Mucosa of descending colon (tissue), 3 donors: ENCODE measurements at regions not wholly inside any gene's neighbourhood (a gene's known extent, or its start where the extent isn't known, plus 50 kb on each side); places are given as distances from the start of the nearest gene placed in this dataset.

ENCODE experiments used
- ATAC-seq: fragments of 200-7000 bp; cut with Tn5 transposase; one replicate; pipeline ENCODE4 v1.9.1; 2020; ENCODE audit warnings: mild to moderate bottlenecking, moderate library complexity
- DNase-seq, 3 donors: peaks; one replicate each; pipeline ENCODE4 v3.0.0-alpha.2; 2020
- H3K36me3 ChIP-seq: fragments of 200-600 bp; one replicate; pipeline ENCODE4 v1.8.0; 2021; ENCODE audit warnings: low read depth, mild to moderate bottlenecking
- H3K4me1 ChIP-seq: fragments of 200-600 bp; one replicate; pipeline ENCODE4 v1.8.0; 2021; ENCODE audit warnings: low read depth, mild to moderate bottlenecking
- H3K4me3 ChIP-seq: fragments of 200-600 bp; one replicate; pipeline ENCODE4 v1.8.0; 2021; ENCODE audit warnings: mild to moderate bottlenecking
- H3K9me3 ChIP-seq: fragments of 200-600 bp; one replicate; pipeline ENCODE4 v1.8.0; 2021; ENCODE audit warnings: mild to moderate bottlenecking
- intact Hi-C, 2 donors: fragments of 100-400 bp; cut with DNase I in 1 of 2; cut with micrococcal nuclease in 1 of 2; formaldehyde crosslinking; loops; one replicate each; pipeline versions ENCODE4 v1.11.0 to v1.11.1; 2022; cut with DNase I, micrococcal nuclease
- TF ChIP-seq, protein P1 (sequence below): fragments of 200-600 bp; IDR thresholded peaks from one replicate; pipeline ENCODE4 v1.8.0; 2022; ENCODE audit warnings: antibody characterized with exemption, mild to moderate bottlenecking
- donor health status: DM: no; HTN: no; CAD: no; lungs with moderate emphysema.
- donor health status: DM: no; HTN: no; CAD: no.
- donor health status: DM: no; HTN: yes; CAD: no.

DNA sequence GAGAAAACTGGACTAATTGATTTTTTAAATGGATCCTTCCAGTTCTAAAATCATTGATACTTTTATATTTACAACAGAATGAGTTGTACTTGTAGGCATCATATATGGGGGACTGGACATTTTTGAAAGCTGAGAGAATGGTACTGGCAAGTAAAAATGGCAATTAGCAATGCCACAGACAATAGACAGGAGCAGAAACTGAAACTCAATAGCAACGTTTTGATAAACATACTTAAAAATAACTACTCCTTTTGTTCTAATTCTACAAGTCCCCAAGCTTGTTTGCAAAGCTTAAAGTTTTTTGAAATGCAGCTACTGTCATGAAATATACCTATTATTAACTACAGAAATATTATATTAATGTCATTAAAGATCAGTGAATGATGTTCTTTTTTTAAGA lies 52.8 kb upstream of the FBXL7 start:
- TF ChIP-seq, protein P1, sequence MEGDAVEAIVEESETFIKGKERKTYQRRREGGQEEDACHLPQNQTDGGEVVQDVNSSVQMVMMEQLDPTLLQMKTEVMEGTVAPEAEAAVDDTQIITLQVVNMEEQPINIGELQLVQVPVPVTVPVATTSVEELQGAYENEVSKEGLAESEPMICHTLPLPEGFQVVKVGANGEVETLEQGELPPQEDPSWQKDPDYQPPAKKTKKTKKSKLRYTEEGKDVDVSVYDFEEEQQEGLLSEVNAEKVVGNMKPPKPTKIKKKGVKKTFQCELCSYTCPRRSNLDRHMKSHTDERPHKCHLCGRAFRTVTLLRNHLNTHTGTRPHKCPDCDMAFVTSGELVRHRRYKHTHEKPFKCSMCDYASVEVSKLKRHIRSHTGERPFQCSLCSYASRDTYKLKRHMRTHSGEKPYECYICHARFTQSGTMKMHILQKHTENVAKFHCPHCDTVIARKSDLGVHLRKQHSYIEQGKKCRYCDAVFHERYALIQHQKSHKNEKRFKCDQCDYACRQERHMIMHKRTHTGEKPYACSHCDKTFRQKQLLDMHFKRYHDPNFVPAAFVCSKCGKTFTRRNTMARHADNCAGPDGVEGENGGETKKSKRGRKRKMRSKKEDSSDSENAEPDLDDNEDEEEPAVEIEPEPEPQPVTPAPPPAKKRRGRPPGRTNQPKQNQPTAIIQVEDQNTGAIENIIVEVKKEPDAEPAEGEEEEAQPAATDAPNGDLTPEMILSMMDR: no peak
- DNase-seq (no peak), ATAC-seq (no peak)
- no peaks in the 10 kb centered on the region for H3K4me1 ChIP-seq
- H3K36me3 ChIP-seq: no peaks in the 10 kb centered on the region
- H3K9me3 ChIP-seq: no peaks in the 10 kb centered on the region
- intact Hi-C loops: no loop called here
- no peak overlapping the region for H3K4me3 ChIP-seq

DNA sequence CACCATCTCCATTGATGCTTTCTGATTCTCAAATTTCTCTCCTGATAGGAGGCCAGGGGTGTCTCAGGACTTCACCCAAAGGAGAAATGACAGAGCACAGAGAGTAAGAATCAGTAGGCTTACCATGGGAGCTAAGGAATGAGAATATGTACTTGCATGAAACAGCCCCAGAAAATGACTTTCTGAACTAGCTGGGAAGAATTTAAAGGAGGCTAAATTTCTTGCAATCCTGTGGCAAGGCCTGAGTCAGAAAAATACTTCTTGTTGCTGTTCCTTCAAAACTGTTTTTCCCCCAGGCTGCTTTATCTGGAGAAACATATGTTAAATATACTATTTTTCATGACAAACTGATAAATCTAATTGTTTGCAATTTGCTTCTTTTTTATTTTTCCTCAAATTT lies 53.4 kb upstream of the FBXL7 start:
- ATAC-seq (no peak), DNase-seq (no peak)
- TF ChIP-seq, protein P1: no peak
- Histone ChIP-seq H3K36me3 (no peaks in the 10 kb centered on the region), H3K4me3 (no peak overlapping the region), H3K9me3 (no peaks in the 10 kb centered on the region), H3K4me1 (no peaks in the 10 kb centered on the region)
- intact Hi-C loops: no loop called here

DNA sequence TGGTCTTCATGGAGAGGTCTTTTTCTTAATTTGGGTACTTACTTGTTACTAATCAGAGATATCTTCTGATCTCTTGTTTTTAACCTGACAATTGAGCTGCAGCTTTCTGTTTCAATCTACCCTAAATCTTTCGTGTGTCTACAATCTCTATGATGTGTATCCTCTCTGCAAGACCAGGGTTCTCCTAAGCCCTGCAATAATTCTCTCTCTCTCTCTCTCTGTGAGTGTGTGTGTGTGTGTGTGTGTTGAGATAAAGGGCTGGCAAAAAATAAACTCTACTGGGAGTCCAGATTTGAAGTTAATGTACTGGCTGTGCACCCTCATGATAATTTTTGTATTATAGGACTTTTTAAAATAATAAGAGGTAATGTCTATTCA lies 57.8 kb upstream of the FBXL7 start:
- H3K4me1 ChIP-seq: no peaks in the 10 kb centered on the region
- intact Hi-C loops: no loop called here
- no peak overlapping the region for H3K4me3 ChIP-seq
- H3K36me3 ChIP-seq: no peaks in the 10 kb centered on the region
- TF ChIP-seq, protein P1: no peak
- no peak for DNase-seq
- no peak for ATAC-seq
- H3K9me3 ChIP-seq: no peaks in the 10 kb centered on the region

GRCh38 chr5:15441433-15442192 lies 58.4 kb upstream of the FBXL7 start:
- DNase-seq: no peak
- TF ChIP-seq, protein P1: no peak

GRCh38 chr5:15440434-15440833 lies 59.5 kb upstream of the FBXL7 start:
- Histone ChIP-seq H3K9me3 (no peaks in the 10 kb centered on the region), H3K4me1 (no peaks in the 10 kb centered on the region), H3K4me3 (no peak overlapping the region), H3K36me3 (no peaks in the 10 kb centered on the region)
- intact Hi-C loops: no loop called here
- ATAC-seq (no peak), DNase-seq (no peak)
- TF ChIP-seq, protein P1: no peak

More at GRCh38 chr5:15441433-15442192, 58.4 kb upstream of the FBXL7 start:
- H3K4me1 ChIP-seq: no peaks in the 10 kb centered on the region
- ATAC-seq: no peak
- no peaks in the 10 kb centered on the region for H3K9me3 ChIP-seq
- H3K4me3 ChIP-seq: no peak overlapping the region
- no peaks in the 10 kb centered on the region for H3K36me3 ChIP-seq
- intact Hi-C loops: no loop called here

DNA sequence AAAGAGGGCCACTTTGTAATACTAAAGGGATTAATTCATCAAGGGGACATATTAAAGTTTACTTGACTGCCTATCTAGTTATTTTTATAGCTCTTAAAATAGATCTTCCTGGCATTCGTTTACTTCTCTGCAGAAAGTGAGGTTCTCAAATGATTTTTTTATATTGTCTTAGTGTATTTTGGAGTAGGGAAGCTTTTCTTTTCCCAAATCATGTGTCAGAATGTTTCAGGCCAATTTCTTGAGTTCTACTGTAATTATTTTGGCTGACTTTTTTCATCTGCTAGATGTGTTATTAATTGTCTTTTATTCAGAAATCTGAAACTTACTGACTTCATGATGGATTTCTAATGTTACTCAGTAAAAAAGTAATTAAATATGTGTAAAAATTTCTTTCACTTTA lies 60.2 kb upstream of the FBXL7 start:
- H3K36me3 ChIP-seq: no peaks in the 10 kb centered on the region
- intact Hi-C loops: no loop called here
- DNase-seq: no peak
- no peak overlapping the region for H3K4me3 ChIP-seq
- TF ChIP-seq, protein P1: no peak
- H3K9me3 ChIP-seq: no peaks in the 10 kb centered on the region
- H3K4me1 ChIP-seq: no peaks in the 10 kb centered on the region
- no peak for ATAC-seq
